ENCODE measurements at regions not wholly inside any gene's neighbourhood (a gene's known extent, or its start where the extent isn't known, plus 50 kb on each side); places are given as distances from the start of the nearest gene placed in this dataset.

DNA sequence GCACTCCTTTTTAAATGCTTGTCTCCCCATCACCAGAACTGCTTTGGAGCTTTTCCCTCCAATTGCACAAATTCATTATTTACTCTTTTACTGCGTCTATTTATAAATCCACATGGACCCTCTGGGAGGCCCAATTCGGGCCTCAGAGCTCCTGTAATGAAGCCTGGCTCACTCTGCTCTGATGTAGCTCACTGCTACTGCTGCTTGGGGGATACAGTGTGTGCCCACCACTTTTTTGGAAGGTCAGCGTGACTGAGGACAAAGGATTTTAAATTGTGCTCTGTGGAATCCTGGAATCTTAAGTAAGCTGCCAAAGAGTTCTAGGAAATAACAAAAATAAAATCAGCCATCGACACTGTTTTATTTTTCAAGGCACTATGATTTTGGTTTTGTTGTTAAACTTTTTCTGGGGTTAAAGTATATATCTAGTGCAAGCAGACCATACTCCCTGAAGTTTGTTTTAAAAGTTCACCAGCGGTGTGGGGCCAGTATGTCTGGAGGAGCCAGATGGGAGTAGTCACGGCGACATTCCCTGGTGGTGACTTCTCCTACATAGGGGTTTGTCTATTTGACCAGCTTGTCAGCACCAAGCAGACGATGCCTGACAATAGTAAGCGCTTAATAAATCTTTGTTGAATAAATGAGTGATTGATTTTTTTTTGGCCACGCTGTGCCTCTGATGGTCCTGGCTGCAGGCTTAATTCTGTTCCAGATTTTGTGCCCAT, 142.8 kb downstream of the TMEM38B start:
- Mint-ChIP-seq H3K27ac (no peak overlapping the region), H3K4me3 (no peak overlapping the region), H3K27me3 (peaks cover 0 to 4% (median 0%) of the 10 kb centered on the region in 5 donors), H3K9me3 (peaks cover 0 to 1% (median 0%) of the 10 kb centered on the region in 11 donors), H3K36me3 (no peaks in the 10 kb centered on the region), H3K4me1 (peaks cover 0 to 4% (median 0%) of the 10 kb centered on the region in 7 donors)
- ChIA-PET CTCF (no interaction called here), POLR2A (no interaction called here)
- Histone ChIP-seq H3K27ac (ENCODE audit: low read depth, low read length) (no peak overlapping the region), H3K36me3 (ENCODE audit: control insufficient read depth in 2 of 3, insufficient read depth in 3 of 3, low read length in 3 of 3) (no peaks in the 10 kb centered on the region), H3K27me3 (ENCODE audit: control insufficient read depth in 2 of 2, insufficient read depth in 2 of 2, low read length in 2 of 2) (no peaks in the 10 kb centered on the region), H3K4me3 (ENCODE audit: low read length) (no peak overlapping the region), H3K9me3 (ENCODE audit: control insufficient read depth in 2 of 3, low read length in 3 of 3) (no peaks in the 10 kb centered on the region), H3K4me1 (ENCODE audit: control insufficient read depth in 2 of 2, insufficient read depth in 2 of 2, low read length in 2 of 2) (no peaks in the 10 kb centered on the region)
- no peak for ATAC-seq
- no peak for DNase-seq
- intact Hi-C loops (cut with micrococcal nuclease), result no loop called here

DNA sequence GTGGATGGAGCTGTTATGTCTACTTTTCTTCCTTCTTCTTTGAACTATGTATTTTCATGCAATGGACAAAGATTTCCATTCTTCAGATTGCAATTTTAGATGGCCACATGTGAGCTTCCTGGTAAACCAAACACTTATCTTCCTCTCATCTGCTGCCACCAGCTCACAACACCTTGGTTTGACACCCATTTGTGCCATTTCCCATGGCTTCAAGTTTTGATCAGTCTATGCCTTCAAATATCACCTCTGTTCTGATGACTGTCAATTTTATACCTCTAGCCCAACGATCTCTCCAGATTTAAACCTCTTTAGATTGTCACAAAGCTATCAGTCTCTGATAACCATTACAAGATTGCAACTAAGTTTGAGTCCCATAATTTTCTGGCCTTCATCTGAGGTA, 147.2 kb downstream of the TMEM38B start:
- ChIA-PET CTCF (interaction anchor here (0.9 to 2.9 kb wide), 6 partner anchors 14 to 1332 kb away, joined by 4 to 37 read pairs (median 6); no protein-coding TSS in a partner anchor), POLR2A (interaction anchor here (0.6 kb wide), 1 partner anchor 106 kb away, joined by 3 read pairs; no protein-coding TSS in a partner anchor)
- H3K36me3 ChIP-seq (ENCODE audit: control insufficient read depth in 2 of 3, insufficient read depth in 3 of 3, low read length in 3 of 3), result no peaks in the 10 kb centered on the region
- Mint-ChIP-seq H3K36me3 (no peaks in the 10 kb centered on the region), H3K4me1 (peaks cover 0 to 4% (median 0%) of the 10 kb centered on the region in 7 donors), H3K4me3 (no peak overlapping the region), H3K27me3 (peaks cover 0 to 4% (median 0%) of the 10 kb centered on the region in 5 donors), H3K9me3 (peaks cover 0 to 2% (median 0%) of the 10 kb centered on the region in 11 donors), H3K27ac (no peak overlapping the region)
- H3K4me1 ChIP-seq (ENCODE audit: control insufficient read depth in 2 of 2, insufficient read depth in 2 of 2, low read length in 2 of 2), result no peaks in the 10 kb centered on the region
- intact Hi-C loops (cut with micrococcal nuclease), result no loop called here
- DNase-seq (no peak), ATAC-seq (no peak)
- H3K27ac ChIP-seq (ENCODE audit: low read depth, low read length), result no peak overlapping the region
- no peaks in the 10 kb centered on the region for H3K9me3 ChIP-seq (ENCODE audit: control insufficient read depth in 2 of 3, low read length in 3 of 3)
- no peaks in the 10 kb centered on the region for H3K27me3 ChIP-seq (ENCODE audit: control insufficient read depth in 2 of 2, insufficient read depth in 2 of 2, low read length in 2 of 2)
- no peak overlapping the region for H3K4me3 ChIP-seq (ENCODE audit: low read length)

- Mint-ChIP-seq H3K36me3 (no peaks in the 10 kb centered on the region), H3K9me3 (peaks cover 0 to 2% (median 0%) of the 10 kb centered on the region in 11 donors), H3K4me3 (no peak overlapping the region), H3K27ac (no peak overlapping the region), H3K4me1 (peaks cover 0 to 4% (median 0%) of the 10 kb centered on the region in 7 donors), H3K27me3 (peaks cover 0 to 4% (median 0%) of the 10 kb centered on the region in 5 donors)
- ATAC-seq (no peak), DNase-seq (peak in 6 of 9 donors; percentile 4 to 36 (median 26))
- Histone ChIP-seq H3K27ac (ENCODE audit: low read depth, low read length) (no peak overlapping the region), H3K27me3 (ENCODE audit: control insufficient read depth in 2 of 2, insufficient read depth in 2 of 2, low read length in 2 of 2) (no peaks in the 10 kb centered on the region), H3K4me3 (ENCODE audit: low read length) (no peak overlapping the region), H3K4me1 (ENCODE audit: control insufficient read depth in 2 of 2, insufficient read depth in 2 of 2, low read length in 2 of 2) (no peaks in the 10 kb centered on the region), H3K36me3 (ENCODE audit: control insufficient read depth in 2 of 3, insufficient read depth in 3 of 3, low read length in 3 of 3) (no peaks in the 10 kb centered on the region), H3K9me3 (ENCODE audit: control insufficient read depth in 2 of 3, low read length in 3 of 3) (no peaks in the 10 kb centered on the region)
- POLR2A ChIA-PET, result no interaction called here
- CTCF ChIA-PET, result interaction anchor here (0.9 to 2.9 kb wide), 6 partner anchors 13 to 1332 kb away, joined by 4 to 37 read pairs (median 6); no protein-coding TSS in a partner anchor
- intact Hi-C loops (cut with micrococcal nuclease), result loop anchor here (1.0 to 2.0 kb wide), 3 partner anchors 39 to 1330 kb away; no protein-coding TSS in a partner anchor
Measured at GRCh38 chr9:105842023-105842644, 147.8 kb downstream of the TMEM38B start.

DNA sequence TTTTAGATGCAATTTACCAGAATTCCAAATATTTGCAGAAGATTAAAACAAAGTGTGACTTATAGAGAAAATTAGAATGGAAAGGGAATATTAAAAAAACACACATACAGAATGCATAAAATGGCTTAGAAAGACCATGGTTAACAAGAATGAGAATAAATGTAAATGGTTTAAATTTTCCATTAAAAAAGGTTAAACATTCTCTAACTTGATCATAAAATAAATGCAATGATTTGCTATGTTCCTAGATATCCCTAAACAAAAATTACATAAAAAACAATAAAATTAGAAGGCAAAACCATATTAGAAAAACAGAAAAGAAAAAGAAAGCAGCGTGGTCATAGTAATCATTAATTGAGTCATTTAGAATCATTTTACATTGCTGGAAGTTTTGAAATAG, 152.5 kb downstream of the TMEM38B start:
- no peaks in the 10 kb centered on the region for H3K27me3 ChIP-seq (ENCODE audit: control insufficient read depth in 2 of 2, insufficient read depth in 2 of 2, low read length in 2 of 2)
- no peak overlapping the region for H3K4me3 ChIP-seq (ENCODE audit: low read length)
- H3K36me3 Mint-ChIP-seq, result no peaks in the 10 kb centered on the region
- no peak overlapping the region for H3K27ac Mint-ChIP-seq
- H3K4me3 Mint-ChIP-seq, result no peak overlapping the region
- H3K36me3 ChIP-seq (ENCODE audit: control insufficient read depth in 2 of 3, insufficient read depth in 3 of 3, low read length in 3 of 3), result no peaks in the 10 kb centered on the region
- no peaks in the 10 kb centered on the region for H3K4me1 Mint-ChIP-seq
- H3K9me3 Mint-ChIP-seq, result peaks cover 0 to 3% (median 0%) of the 10 kb centered on the region in 11 donors
- H3K9me3 ChIP-seq (ENCODE audit: control insufficient read depth in 2 of 3, low read length in 3 of 3), result no peaks in the 10 kb centered on the region
- ChIA-PET CTCF (no interaction called here), POLR2A (no interaction called here)
- ATAC-seq (no peak), DNase-seq (no peak)
- no peaks in the 10 kb centered on the region for H3K4me1 ChIP-seq (ENCODE audit: control insufficient read depth in 2 of 2, insufficient read depth in 2 of 2, low read length in 2 of 2)
- H3K27me3 Mint-ChIP-seq, result no peaks in the 10 kb centered on the region
- no peak overlapping the region for H3K27ac ChIP-seq (ENCODE audit: low read depth, low read length)
- intact Hi-C loops (cut with micrococcal nuclease), result no loop called here

GRCh38 chr9:105850852-105851500, 156.6 kb downstream of the TMEM38B start:
- no peak for DNase-seq
- Mint-ChIP-seq H3K36me3 (no peaks in the 10 kb centered on the region), H3K27ac (no peak overlapping the region), H3K4me1 (no peaks in the 10 kb centered on the region), H3K9me3 (peaks cover 0 to 5% (median 0%) of the 10 kb centered on the region in 11 donors), H3K27me3 (peaks cover 0 to 2% (median 0%) of the 10 kb centered on the region in 5 donors), H3K4me3 (no peak overlapping the region)
- ChIA-PET POLR2A (no interaction called here), CTCF (no interaction called here)
- Histone ChIP-seq H3K4me3 (ENCODE audit: low read length) (no peak overlapping the region), H3K9me3 (ENCODE audit: control insufficient read depth in 2 of 3, low read length in 3 of 3) (no peaks in the 10 kb centered on the region), H3K36me3 (ENCODE audit: control insufficient read depth in 2 of 3, insufficient read depth in 3 of 3, low read length in 3 of 3) (no peaks in the 10 kb centered on the region), H3K27ac (ENCODE audit: low read depth, low read length) (no peak overlapping the region), H3K4me1 (ENCODE audit: control insufficient read depth in 2 of 2, insufficient read depth in 2 of 2, low read length in 2 of 2) (no peaks in the 10 kb centered on the region), H3K27me3 (ENCODE audit: control insufficient read depth in 2 of 2, insufficient read depth in 2 of 2, low read length in 2 of 2) (no peaks in the 10 kb centered on the region)
- no peak for ATAC-seq
- intact Hi-C loops (cut with micrococcal nuclease), result no loop called here

DNA sequence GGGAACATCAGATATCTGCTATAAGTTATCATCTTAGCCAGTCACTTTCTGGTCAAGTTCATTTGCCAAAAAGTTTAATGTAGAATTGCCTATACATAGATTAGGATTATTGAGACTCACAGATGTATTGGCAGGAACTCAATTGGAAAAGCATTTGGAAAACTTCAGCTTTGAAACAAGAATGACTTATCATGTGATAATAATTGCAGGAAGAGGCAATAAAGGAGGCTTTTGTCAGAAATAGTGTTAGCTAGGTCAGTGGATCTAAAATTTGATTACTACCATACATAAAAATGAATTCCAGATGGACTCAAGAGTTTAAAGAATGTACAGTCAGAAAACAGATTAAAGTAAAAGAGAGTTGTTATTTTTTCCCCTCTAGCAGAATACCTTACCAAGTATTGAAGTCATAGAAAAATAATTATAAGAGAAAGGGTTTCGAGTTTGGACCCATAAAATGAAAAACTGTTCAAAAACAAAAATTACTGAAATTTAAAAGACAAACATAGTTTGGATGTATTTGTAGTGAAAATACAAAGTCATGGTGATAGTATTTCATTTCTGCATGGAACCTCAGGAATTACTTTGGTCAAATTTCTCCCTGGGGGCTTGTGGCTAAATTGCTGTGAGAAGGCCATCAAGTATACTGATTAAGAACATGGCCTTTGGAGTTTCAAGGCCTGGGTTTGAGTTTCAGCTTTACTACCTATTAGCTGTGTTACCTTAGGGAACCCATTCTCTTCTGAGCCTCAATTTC, 159.9 kb downstream of the TMEM38B start:
- POLR2A ChIA-PET, result no interaction called here
- peaks cover 0 to 17% of the 10 kb centered on the region in 2 donors for H3K4me1 ChIP-seq (ENCODE audit: control insufficient read depth in 2 of 2, insufficient read depth in 2 of 2, low read length in 2 of 2)
- no peak overlapping the region for H3K4me3 ChIP-seq (ENCODE audit: low read length)
- CTCF ChIA-PET, result interaction anchor here (0.5 to 2.1 kb wide), 4 partner anchors 12 to 1702 kb away, joined by 3 to 7 read pairs (median 4); no protein-coding TSS in a partner anchor
- Mint-ChIP-seq H3K27me3 (peaks cover 0 to 5% (median 0%) of the 10 kb centered on the region in 5 donors), H3K4me3 (no peak overlapping the region), H3K4me1 (peaks cover 15 to 26% (median 25%) of the 10 kb centered on the region in 7 donors), H3K36me3 (peaks cover 0 to 2% (median 0%) of the 10 kb centered on the region in 5 donors), H3K27ac (no peak overlapping the region), H3K9me3 (peaks cover 0 to 8% (median 0%) of the 10 kb centered on the region in 11 donors)
- DNase-seq (no peak), ATAC-seq (no peak)
- no peaks in the 10 kb centered on the region for H3K27me3 ChIP-seq (ENCODE audit: control insufficient read depth in 2 of 2, insufficient read depth in 2 of 2, low read length in 2 of 2)
- no peaks in the 10 kb centered on the region for H3K9me3 ChIP-seq (ENCODE audit: control insufficient read depth in 2 of 3, low read length in 3 of 3)
- H3K36me3 ChIP-seq (ENCODE audit: control insufficient read depth in 2 of 3, insufficient read depth in 3 of 3, low read length in 3 of 3), result no peaks in the 10 kb centered on the region
- no peak overlapping the region for H3K27ac ChIP-seq (ENCODE audit: low read depth, low read length)
- intact Hi-C loops (cut with micrococcal nuclease), result no loop called here

All from naive thymus-derived CD4-positive, alpha-beta T cell (primary cell).